WTC11 (cell line): ENCODE measurements at regions not wholly inside any gene's neighbourhood (a gene's known extent, or its start where the extent isn't known, plus 50 kb on each side); places are given as distances from the start of the nearest gene placed in this dataset.

Source experiments
- CBFB ChIP-seq: sonication (generic); formaldehyde crosslinking; IDR thresholded peaks from 2 replicates; pipeline ENCODE4 v1.8.1; 2022; ENCODE audit warnings: mild to moderate bottlenecking, low read depth, missing genetic modification reagents
- CREM ChIP-seq: sonication (generic); formaldehyde crosslinking; IDR thresholded peaks from 2 replicates; pipeline ENCODE4 v1.8.1; 2022; ENCODE audit warnings: mild to moderate bottlenecking, missing genetic modification reagents, moderate library complexity
- MXD4 ChIP-seq: fragments of 250-450 bp; sonication (Bioruptor Pico); IDR thresholded peaks from 2 replicates; pipeline ENCODE4 v1.8.0; 2021; ENCODE audit warnings: mild to moderate bottlenecking, moderate library complexity, borderline replicate concordance
- TCF7 ChIP-seq: sonication (generic); formaldehyde crosslinking; IDR thresholded peaks from 2 replicates; pipeline ENCODE4 v1.8.0; 2022; ENCODE audit warnings: mild to moderate bottlenecking, low read depth, missing genetic modification reagents, moderate library complexity
- ZBTB21 ChIP-seq: sonication (generic); formaldehyde crosslinking; IDR thresholded peaks from 2 replicates; pipeline ENCODE4 v1.8.1; 2023; ENCODE audit warnings: mild to moderate bottlenecking, missing genetic modification reagents, borderline replicate concordance
- ZNF232 ChIP-seq: sonication (generic); formaldehyde crosslinking; IDR thresholded peaks from 2 replicates; pipeline ENCODE4 v1.8.0; 2022; ENCODE audit warnings: mild to moderate bottlenecking, missing genetic modification reagents
- ZNF317 ChIP-seq: sonication (generic); formaldehyde crosslinking; IDR thresholded peaks from 2 replicates; pipeline ENCODE4 v1.8.1; 2023; ENCODE audit warnings: low read depth, mild to moderate bottlenecking, moderate library complexity, missing genetic modification reagents, borderline replicate concordance
- TF ChIP-seq, protein P1 (sequence below): fragments of 200-600 bp; IDR thresholded peaks from 2 replicates; pipeline ENCODE4 v1.8.0; 2022; ENCODE audit warnings: antibody characterized with exemption
- TF ChIP-seq, protein P2 (sequence below): sonication (generic); formaldehyde crosslinking; IDR thresholded peaks from 2 replicates; pipeline ENCODE4 v1.8.1; 2022; ENCODE audit warnings: low read depth, missing genetic modification reagents, borderline replicate concordance
- TF ChIP-seq, protein P3 (sequence below): fragments of 250-450 bp; sonication (Bioruptor Pico); conservative IDR thresholded peaks from 2 replicates; pipeline ENCODE4 v1.9.0; 2021; ENCODE audit warnings: mild to moderate bottlenecking
- TF ChIP-seq, protein P4 (sequence below): sonication (generic); formaldehyde crosslinking; IDR thresholded peaks from 2 replicates; pipeline ENCODE4 v1.8.0; 2022; ENCODE audit warnings: mild to moderate bottlenecking, missing genetic modification reagents
- TF ChIP-seq, protein P5 (sequence below): sonication (generic); formaldehyde crosslinking; IDR thresholded peaks from 2 replicates; pipeline ENCODE4 v1.8.0; 2022; ENCODE audit warnings: mild to moderate bottlenecking, missing genetic modification reagents

DNA sequence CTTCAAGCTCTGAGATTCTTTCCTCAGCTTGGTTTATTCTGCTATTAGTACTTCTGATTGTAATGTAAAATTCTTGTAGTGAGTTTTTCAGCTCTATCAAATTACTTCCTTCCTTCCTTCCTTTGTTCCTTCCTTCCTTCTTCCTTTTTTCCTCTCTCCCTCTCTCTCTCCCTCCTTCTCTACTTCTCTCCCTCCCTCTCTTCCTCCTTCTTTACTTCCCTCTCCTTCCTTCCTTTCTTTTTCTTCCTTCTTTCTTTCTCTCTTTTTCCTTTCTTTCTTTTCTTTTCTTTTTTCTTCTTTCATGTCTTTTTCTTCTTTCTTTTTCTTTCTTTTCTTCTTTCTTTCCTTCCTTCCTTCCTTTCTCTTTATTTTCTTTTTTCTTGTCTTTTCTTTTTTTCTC, 565.2 kb upstream of the STXBP6 start:
- TF ChIP-seq, protein P1, sequence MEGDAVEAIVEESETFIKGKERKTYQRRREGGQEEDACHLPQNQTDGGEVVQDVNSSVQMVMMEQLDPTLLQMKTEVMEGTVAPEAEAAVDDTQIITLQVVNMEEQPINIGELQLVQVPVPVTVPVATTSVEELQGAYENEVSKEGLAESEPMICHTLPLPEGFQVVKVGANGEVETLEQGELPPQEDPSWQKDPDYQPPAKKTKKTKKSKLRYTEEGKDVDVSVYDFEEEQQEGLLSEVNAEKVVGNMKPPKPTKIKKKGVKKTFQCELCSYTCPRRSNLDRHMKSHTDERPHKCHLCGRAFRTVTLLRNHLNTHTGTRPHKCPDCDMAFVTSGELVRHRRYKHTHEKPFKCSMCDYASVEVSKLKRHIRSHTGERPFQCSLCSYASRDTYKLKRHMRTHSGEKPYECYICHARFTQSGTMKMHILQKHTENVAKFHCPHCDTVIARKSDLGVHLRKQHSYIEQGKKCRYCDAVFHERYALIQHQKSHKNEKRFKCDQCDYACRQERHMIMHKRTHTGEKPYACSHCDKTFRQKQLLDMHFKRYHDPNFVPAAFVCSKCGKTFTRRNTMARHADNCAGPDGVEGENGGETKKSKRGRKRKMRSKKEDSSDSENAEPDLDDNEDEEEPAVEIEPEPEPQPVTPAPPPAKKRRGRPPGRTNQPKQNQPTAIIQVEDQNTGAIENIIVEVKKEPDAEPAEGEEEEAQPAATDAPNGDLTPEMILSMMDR: no peak
- TF ChIP-seq CBFB (CRISPR knock-in tag) (no peak), ZBTB21 (CRISPR knock-in tag) (no peak), ZNF317 (CRISPR knock-in tag) (no peak), CREM (CRISPR knock-in tag) (no peak), ZNF232 (CRISPR knock-in tag) (no peak), MXD4 (CRISPR knock-in tag) (no peak), TCF7 (CRISPR knock-in tag) (no peak)
- TF ChIP-seq, protein P2, sequence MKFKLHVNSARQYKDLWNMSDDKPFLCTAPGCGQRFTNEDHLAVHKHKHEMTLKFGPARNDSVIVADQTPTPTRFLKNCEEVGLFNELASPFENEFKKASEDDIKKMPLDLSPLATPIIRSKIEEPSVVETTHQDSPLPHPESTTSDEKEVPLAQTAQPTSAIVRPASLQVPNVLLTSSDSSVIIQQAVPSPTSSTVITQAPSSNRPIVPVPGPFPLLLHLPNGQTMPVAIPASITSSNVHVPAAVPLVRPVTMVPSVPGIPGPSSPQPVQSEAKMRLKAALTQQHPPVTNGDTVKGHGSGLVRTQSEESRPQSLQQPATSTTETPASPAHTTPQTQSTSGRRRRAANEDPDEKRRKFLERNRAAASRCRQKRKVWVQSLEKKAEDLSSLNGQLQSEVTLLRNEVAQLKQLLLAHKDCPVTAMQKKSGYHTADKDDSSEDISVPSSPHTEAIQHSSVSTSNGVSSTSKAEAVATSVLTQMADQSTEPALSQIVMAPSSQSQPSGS (CRISPR knock-in tag): no peak
- TF ChIP-seq, protein P3, sequence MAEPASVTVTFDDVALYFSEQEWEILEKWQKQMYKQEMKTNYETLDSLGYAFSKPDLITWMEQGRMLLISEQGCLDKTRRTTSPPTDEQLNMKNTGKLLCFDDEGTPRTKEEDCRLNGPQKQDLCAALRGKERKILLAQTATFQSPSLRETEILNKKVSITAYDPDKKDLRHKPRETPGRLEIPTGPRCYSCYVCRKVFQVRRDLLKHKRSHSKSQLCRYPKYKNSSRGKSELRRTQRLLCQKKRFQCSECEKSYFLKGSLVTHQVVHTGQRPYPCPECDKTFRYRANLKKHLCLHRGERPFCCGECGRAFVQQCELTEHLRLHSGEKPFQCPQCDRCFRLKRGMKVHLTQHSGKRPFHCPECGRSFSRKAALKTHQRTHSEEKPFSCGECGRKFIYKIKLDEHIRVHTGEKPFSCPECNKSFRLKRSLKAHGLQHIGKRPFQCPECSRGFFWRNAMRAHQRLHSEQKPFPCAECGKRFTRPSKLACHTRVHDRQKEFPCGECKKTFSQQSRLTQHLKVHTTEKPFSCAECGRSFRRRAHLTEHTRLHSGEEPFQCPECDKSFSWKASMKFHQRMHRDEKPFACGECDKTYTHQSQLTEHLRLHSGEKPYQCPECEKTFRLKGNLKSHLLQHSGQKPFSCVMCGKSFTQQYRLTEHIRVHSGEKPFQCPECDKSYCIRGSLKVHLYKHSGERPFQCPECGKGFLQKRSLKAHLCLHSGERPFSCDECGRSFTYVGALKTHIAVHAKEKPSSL: no peak
- TF ChIP-seq, protein P4, sequence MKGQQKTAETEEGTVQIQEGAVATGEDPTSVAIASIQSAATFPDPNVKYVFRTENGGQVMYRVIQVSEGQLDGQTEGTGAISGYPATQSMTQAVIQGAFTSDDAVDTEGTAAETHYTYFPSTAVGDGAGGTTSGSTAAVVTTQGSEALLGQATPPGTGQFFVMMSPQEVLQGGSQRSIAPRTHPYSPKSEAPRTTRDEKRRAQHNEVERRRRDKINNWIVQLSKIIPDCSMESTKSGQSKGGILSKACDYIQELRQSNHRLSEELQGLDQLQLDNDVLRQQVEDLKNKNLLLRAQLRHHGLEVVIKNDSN: no peak
- TF ChIP-seq, protein P5, sequence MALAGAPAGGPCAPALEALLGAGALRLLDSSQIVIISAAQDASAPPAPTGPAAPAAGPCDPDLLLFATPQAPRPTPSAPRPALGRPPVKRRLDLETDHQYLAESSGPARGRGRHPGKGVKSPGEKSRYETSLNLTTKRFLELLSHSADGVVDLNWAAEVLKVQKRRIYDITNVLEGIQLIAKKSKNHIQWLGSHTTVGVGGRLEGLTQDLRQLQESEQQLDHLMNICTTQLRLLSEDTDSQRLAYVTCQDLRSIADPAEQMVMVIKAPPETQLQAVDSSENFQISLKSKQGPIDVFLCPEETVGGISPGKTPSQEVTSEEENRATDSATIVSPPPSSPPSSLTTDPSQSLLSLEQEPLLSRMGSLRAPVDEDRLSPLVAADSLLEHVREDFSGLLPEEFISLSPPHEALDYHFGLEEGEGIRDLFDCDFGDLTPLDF: no peak
